ENCODE measurements at regions not wholly inside any gene's neighbourhood (a gene's known extent, or its start where the extent isn't known, plus 50 kb on each side); places are given as distances from the start of the nearest gene placed in this dataset.

- no peak for TF ChIP-seq CTCF (conservative IDR thresholded peaks at IDR 0.05; ENCODE audit: low read depth, low read length)
- TF ChIP-seq EZH2 (IDR thresholded peaks at IDR 0.05; ENCODE audit: borderline replicate concordance, low read depth, low read length, poor library complexity, severe bottlenecking), result no peak
Measured at GRCh38 chr16:87246269-87247065, 70.7 kb downstream of the C16orf95 start.
